ENCODE measurements at regions not wholly inside any gene's neighbourhood (a gene's known extent, or its start where the extent isn't known, plus 50 kb on each side); places are given as distances from the start of the nearest gene placed in this dataset.

- no peak for TF ChIP-seq POLR2A (IDR thresholded peaks at IDR 0.05)
- no peak for TF ChIP-seq CTCF (IDR thresholded peaks at IDR 0.05)
- TF ChIP-seq POLR2AphosphoS5 (IDR thresholded peaks at IDR 0.05) = no peak
Measured at GRCh38 chr20:19811231-19811630, 53.2 kb downstream of the RIN2 start.

Data from stomach (tissue), 4 donors.